Chondrocyte (in vitro differentiated cells): ENCODE measurements at regions not wholly inside any gene's neighbourhood (a gene's known extent, or its start where the extent isn't known, plus 50 kb on each side); places are given as distances from the start of the nearest gene placed in this dataset.

Source experiments
- DNase-seq: peaks from one replicate; pipeline ENCODE4 v3.0.0; 2021; ENCODE audit warnings: mixed read lengths, low spot score
- H3K27ac Mint-ChIP-seq: one replicate; pipeline ENCODE4 v1.8.0; 2021; ENCODE audit warnings: mild to moderate bottlenecking, moderate library complexity, mixed read lengths; ENCODE audit not compliant: unreplicated experiment
- H3K27me3 Mint-ChIP-seq: 2 replicates; pipeline ENCODE4 v1.8.0; 2021; ENCODE audit warnings: low read depth, mixed read lengths
- H3K36me3 Mint-ChIP-seq: 2 replicates; pipeline ENCODE4 v1.8.0; 2021; ENCODE audit warnings: low read depth, mixed read lengths
- H3K4me1 Mint-ChIP-seq: 2 replicates; pipeline ENCODE4 v1.8.0; 2021; ENCODE audit warnings: low read depth, mild to moderate bottlenecking, mixed read lengths
- H3K4me3 Mint-ChIP-seq: one replicate; pipeline ENCODE4 v1.8.0; 2021; ENCODE audit warnings: mild to moderate bottlenecking, moderate library complexity, mixed read lengths; ENCODE audit not compliant: unreplicated experiment
- H3K9me3 Mint-ChIP-seq: 2 replicates; pipeline ENCODE4 v1.8.0; 2021; ENCODE audit warnings: low read depth, mixed read lengths
- TF ChIP-seq, protein P1 (sequence below): fragments of 200-600 bp; sonication (generic); IDR thresholded peaks from 2 replicates; pipeline ENCODE4 v1.5.0; 2021; ENCODE audit warnings: antibody characterized with exemption, mild to moderate bottlenecking, moderate library complexity

GRCh38 chr21:38622081-38622826, 124.0 kb upstream of the ERG start:
- no peak for DNase-seq
- Mint-ChIP-seq H3K9me3 (no peaks in the 10 kb centered on the region), H3K27me3 (no peaks in the 10 kb centered on the region), H3K4me3 (no peak overlapping the region), H3K4me1 (peaks cover 14% of the 10 kb centered on the region), H3K36me3 (peaks cover 1% of the 10 kb centered on the region), H3K27ac (no peak overlapping the region)
- TF ChIP-seq, protein P1, sequence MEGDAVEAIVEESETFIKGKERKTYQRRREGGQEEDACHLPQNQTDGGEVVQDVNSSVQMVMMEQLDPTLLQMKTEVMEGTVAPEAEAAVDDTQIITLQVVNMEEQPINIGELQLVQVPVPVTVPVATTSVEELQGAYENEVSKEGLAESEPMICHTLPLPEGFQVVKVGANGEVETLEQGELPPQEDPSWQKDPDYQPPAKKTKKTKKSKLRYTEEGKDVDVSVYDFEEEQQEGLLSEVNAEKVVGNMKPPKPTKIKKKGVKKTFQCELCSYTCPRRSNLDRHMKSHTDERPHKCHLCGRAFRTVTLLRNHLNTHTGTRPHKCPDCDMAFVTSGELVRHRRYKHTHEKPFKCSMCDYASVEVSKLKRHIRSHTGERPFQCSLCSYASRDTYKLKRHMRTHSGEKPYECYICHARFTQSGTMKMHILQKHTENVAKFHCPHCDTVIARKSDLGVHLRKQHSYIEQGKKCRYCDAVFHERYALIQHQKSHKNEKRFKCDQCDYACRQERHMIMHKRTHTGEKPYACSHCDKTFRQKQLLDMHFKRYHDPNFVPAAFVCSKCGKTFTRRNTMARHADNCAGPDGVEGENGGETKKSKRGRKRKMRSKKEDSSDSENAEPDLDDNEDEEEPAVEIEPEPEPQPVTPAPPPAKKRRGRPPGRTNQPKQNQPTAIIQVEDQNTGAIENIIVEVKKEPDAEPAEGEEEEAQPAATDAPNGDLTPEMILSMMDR = no peak

DNA sequence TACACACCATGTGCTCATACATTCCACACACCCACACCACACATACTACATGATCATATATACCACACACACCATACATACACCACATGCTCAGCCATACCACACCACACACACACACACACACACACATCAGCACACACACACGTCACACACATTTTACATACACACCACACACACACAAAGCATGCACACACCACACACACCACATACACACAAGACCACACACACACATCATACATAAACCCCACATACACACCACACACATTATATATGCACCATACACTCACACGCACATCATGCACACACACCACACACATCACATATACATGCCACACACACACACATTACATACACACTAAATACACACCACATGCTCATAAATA, 124.5 kb upstream of the ERG start:
- Mint-ChIP-seq H3K4me3 (no peak overlapping the region), H3K36me3 (no peaks in the 10 kb centered on the region), H3K9me3 (no peaks in the 10 kb centered on the region), H3K4me1 (peaks cover 14% of the 10 kb centered on the region), H3K27ac (no peak overlapping the region), H3K27me3 (no peaks in the 10 kb centered on the region)
- DNase-seq = no peak
- TF ChIP-seq, protein P1 = no peak

DNA sequence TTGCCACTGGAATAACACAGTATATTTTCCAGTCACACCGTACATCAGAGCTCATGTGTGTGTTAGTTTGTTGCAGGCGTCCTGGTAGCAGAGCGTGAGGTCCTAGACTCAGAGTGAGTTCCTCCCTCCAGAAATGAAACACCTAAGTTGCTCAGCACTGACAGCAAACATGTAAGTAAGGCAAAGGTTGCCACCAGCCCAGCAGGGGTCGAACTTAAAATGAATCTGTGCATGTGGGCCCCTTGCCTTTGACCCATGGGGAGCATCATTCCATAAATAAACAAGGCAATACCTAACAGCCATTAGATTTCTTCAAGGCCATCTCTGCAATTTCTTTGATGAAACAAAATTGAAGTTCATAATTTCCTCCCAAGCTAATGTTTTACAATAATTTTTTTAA, 125.3 kb upstream of the ERG start:
- H3K36me3 Mint-ChIP-seq = no peaks in the 10 kb centered on the region
- H3K4me3 Mint-ChIP-seq = no peak overlapping the region
- H3K27me3 Mint-ChIP-seq = no peaks in the 10 kb centered on the region
- H3K4me1 Mint-ChIP-seq = peaks cover 21% of the 10 kb centered on the region
- H3K27ac Mint-ChIP-seq = no peak overlapping the region
- no peaks in the 10 kb centered on the region for H3K9me3 Mint-ChIP-seq
- TF ChIP-seq, protein P1 = no peak
- DNase-seq = no peak

GRCh38 chr21:38625000-38625399, 126.7 kb upstream of the ERG start:
- Mint-ChIP-seq H3K4me3 (no peak overlapping the region), H3K36me3 (peaks cover 3% of the 10 kb centered on the region), H3K27ac (no peak overlapping the region), H3K9me3 (peaks cover 7% of the 10 kb centered on the region), H3K27me3 (no peaks in the 10 kb centered on the region), H3K4me1 (peaks cover 31% of the 10 kb centered on the region)
- no peak for DNase-seq
- TF ChIP-seq, protein P1 = no peak

GRCh38 chr21:38626306-38626705, 128.0 kb upstream of the ERG start:
- H3K36me3 Mint-ChIP-seq = peaks cover 3% of the 10 kb centered on the region
- no peak overlapping the region for H3K27ac Mint-ChIP-seq
- H3K9me3 Mint-ChIP-seq = peaks cover 11% of the 10 kb centered on the region
- TF ChIP-seq, protein P1 = no peak
- DNase-seq = no peak
- H3K4me3 Mint-ChIP-seq = no peak overlapping the region
- H3K27me3 Mint-ChIP-seq = no peaks in the 10 kb centered on the region
- H3K4me1 Mint-ChIP-seq = peaks cover 43% of the 10 kb centered on the region
